ENCODE measurements at regions not wholly inside any gene's neighbourhood (a gene's known extent, or its start where the extent isn't known, plus 50 kb on each side); places are given as distances from the start of the nearest gene placed in this dataset.

DNA sequence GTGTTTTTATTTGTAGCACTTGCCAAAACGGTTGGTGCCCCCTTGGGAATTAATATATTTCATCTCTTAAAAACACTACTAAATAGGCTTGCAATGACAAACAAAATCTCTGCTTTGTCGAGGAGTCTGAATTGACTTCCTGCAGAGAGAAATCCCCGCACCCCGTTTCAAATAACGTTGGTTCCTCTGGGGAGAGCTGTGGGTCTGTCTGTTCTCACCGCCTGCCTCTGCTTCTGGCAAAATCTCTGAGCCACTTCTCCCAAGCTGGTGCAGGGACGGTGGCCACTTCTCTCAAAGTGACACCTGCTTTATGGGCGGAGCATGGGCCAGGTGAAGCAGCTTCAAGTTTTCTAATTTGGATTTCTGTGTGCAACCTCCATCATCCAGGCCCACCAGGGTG lies 186.3 kb upstream of the ADARB2 start:
- Histone ChIP-seq H3K4me1 (ENCODE audit: low read depth) (no peaks in the 10 kb centered on the region), H3K4me3 (no peak overlapping the region), H3K9me3 (peaks cover 12% of the 10 kb centered on the region), H3K36me3 (ENCODE audit: low read depth) (no peaks in the 10 kb centered on the region)
- intact Hi-C loops (cut with DNase I, micrococcal nuclease): no loop called here
- ATAC-seq (no peak), DNase-seq (no peak)
- TF ChIP-seq, protein P1, sequence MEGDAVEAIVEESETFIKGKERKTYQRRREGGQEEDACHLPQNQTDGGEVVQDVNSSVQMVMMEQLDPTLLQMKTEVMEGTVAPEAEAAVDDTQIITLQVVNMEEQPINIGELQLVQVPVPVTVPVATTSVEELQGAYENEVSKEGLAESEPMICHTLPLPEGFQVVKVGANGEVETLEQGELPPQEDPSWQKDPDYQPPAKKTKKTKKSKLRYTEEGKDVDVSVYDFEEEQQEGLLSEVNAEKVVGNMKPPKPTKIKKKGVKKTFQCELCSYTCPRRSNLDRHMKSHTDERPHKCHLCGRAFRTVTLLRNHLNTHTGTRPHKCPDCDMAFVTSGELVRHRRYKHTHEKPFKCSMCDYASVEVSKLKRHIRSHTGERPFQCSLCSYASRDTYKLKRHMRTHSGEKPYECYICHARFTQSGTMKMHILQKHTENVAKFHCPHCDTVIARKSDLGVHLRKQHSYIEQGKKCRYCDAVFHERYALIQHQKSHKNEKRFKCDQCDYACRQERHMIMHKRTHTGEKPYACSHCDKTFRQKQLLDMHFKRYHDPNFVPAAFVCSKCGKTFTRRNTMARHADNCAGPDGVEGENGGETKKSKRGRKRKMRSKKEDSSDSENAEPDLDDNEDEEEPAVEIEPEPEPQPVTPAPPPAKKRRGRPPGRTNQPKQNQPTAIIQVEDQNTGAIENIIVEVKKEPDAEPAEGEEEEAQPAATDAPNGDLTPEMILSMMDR (IDR thresholded peaks at IDR 0.05): no peak

DNA sequence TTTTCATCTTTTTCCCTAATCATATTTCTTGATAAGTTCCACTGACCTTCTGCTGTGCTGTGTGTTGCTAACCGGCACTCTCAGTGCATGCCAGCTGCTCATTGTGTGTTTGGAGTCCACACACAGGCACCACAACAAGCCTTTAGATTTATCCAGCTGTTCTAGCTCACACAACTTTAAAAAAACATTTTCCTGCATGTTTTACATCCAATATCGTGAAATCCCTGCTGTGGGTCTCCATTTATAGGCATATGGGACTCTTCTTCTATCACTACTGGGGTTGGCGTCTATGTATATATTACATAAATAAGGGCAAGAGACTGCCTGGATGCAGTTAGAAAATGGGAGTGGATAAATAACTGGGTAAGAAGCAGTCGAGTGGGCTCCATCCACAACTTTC lies 183.6 kb upstream of the ADARB2 start:
- intact Hi-C loops (cut with DNase I, micrococcal nuclease): no loop called here
- DNase-seq: no peak
- peaks cover 9% of the 10 kb centered on the region for H3K9me3 ChIP-seq
- TF ChIP-seq, protein P1 (IDR thresholded peaks at IDR 0.05): no peak
- no peak overlapping the region for H3K4me3 ChIP-seq
- H3K36me3 ChIP-seq (ENCODE audit: low read depth): no peaks in the 10 kb centered on the region
- no peak for ATAC-seq
- H3K4me1 ChIP-seq (ENCODE audit: low read depth): no peaks in the 10 kb centered on the region

DNA sequence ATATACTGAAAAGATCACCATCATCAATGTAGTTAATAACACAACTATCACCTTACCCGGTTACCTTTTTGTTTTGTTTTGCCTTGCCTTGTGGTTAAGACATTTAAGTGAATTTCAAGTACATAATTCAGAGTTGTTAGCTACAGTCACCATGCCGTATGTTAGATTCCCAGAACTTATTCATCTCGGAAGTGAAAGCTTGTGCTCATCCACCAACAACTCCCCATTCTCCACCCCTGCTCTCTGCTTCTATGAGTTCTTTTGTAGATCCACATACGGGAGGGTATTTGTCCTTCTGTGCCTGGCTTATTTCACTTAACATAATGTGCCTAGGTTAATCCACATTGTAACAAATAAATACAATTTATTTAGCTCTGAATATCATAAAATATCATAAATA lies 182.8 kb upstream of the ADARB2 start:
- no peaks in the 10 kb centered on the region for H3K36me3 ChIP-seq (ENCODE audit: low read depth)
- peaks cover 9% of the 10 kb centered on the region for H3K9me3 ChIP-seq
- intact Hi-C loops (cut with DNase I, micrococcal nuclease): no loop called here
- no peaks in the 10 kb centered on the region for H3K4me1 ChIP-seq (ENCODE audit: low read depth)
- TF ChIP-seq, protein P1 (IDR thresholded peaks at IDR 0.05): no peak
- no peak overlapping the region for H3K4me3 ChIP-seq
- ATAC-seq (no peak), DNase-seq (no peak)

GRCh38 chr10:1911771-1912170 lies 174.4 kb upstream of the ADARB2 start:
- TF ChIP-seq, protein P1 (IDR thresholded peaks at IDR 0.05): no peak
- Histone ChIP-seq H3K36me3 (ENCODE audit: low read depth) (no peaks in the 10 kb centered on the region), H3K4me3 (no peak overlapping the region), H3K9me3 (peaks cover 28% of the 10 kb centered on the region), H3K4me1 (ENCODE audit: low read depth) (no peaks in the 10 kb centered on the region)
- DNase-seq (no peak), ATAC-seq (no peak)
- intact Hi-C loops (cut with DNase I, micrococcal nuclease): no loop called here

DNA sequence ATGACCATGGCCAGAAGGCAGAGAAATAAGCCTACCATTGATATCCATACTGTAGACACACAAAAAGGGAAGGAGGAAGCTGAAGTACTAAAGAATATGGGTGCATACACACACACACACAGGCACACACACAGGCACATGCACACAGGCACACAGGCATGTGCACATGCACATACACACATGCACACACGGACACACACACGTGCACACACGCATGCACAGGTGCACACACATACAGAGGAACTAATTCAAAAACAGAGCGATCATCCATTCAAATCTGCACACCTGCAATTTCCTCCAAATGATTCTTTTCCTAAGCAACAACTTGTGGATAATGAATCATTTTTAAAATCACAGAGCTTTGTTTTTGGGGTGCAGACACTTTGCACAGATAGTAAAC lies 166.7 kb upstream of the ADARB2 start:
- TF ChIP-seq, protein P1 (IDR thresholded peaks at IDR 0.05): no peak
- ATAC-seq (no peak), DNase-seq (no peak)
- H3K36me3 ChIP-seq (ENCODE audit: low read depth): no peaks in the 10 kb centered on the region
- H3K4me1 ChIP-seq (ENCODE audit: low read depth): no peaks in the 10 kb centered on the region
- intact Hi-C loops (cut with DNase I, micrococcal nuclease): no loop called here
- peaks cover 20% of the 10 kb centered on the region for H3K9me3 ChIP-seq
- no peak overlapping the region for H3K4me3 ChIP-seq

GRCh38 chr10:1896153-1896552 lies 158.8 kb upstream of the ADARB2 start:
- DNase-seq: no peak
- intact Hi-C loops (cut with DNase I, micrococcal nuclease): no loop called here

More at GRCh38 chr10:1896153-1896552, 158.8 kb upstream of the ADARB2 start:
- Histone ChIP-seq H3K36me3 (ENCODE audit: low read depth) (no peaks in the 10 kb centered on the region), H3K9me3 (peaks cover 34% of the 10 kb centered on the region), H3K4me3 (no peak overlapping the region), H3K4me1 (ENCODE audit: low read depth) (no peaks in the 10 kb centered on the region)
- no peak for ATAC-seq
- TF ChIP-seq, protein P1 (IDR thresholded peaks at IDR 0.05): no peak

All from mucosa of descending colon (tissue), 3 donors.